HG03175 (cell line): ENCODE measurements at regions not wholly inside any gene's neighbourhood (a gene's known extent, or its start where the extent isn't known, plus 50 kb on each side); places are given as distances from the start of the nearest gene placed in this dataset.

ENCODE experiments used
- ATAC-seq: cut with Tn5 transposase; IDR thresholded peaks from one replicate; pipeline ENCODE4 v1.9.1; 2021; ENCODE audit warnings: mild to moderate bottlenecking, moderate library complexity; ENCODE audit not compliant: unreplicated experiment

DNA sequence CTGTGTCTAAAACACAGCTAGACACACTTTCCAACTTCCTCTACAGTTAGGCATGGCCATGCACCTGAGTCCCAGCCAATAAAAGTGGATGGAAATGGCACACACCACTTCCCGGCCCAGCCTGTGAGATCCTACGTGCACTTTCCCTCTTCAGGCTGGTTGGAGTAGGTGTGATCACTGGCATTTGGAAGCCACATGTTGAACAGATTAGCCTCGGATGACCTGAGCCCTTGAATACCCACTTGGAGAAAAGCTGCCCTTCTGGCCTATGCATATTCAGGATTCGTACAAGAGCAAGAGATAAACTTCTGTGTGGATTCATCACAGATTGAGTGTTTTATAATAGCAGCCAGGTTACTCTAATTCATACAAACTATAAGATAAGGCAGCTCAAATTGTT lies 359.0 kb upstream of the SLC30A5 start:
- ATAC-seq: no peak

DNA sequence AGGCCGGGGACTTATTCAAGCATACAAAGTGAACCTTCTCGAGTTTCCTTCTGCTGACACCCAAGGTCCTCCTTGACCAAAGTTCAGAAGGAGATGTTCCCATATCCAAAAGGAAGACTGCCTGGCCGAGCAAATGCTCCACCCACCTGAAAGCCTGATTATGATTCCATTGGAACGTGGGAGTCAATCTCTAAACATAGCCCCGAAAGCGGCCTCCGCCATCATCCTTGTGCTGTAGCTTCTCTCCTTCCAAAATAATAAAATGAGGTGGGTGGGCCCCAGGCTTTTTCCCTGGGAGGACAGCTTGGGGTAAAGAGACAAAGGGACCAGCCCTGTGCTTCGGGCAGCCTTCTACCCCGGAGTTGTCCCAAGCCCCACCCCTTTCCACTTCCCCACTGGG lies 355.6 kb upstream of the SLC30A5 start:
- ATAC-seq: no peak

DNA sequence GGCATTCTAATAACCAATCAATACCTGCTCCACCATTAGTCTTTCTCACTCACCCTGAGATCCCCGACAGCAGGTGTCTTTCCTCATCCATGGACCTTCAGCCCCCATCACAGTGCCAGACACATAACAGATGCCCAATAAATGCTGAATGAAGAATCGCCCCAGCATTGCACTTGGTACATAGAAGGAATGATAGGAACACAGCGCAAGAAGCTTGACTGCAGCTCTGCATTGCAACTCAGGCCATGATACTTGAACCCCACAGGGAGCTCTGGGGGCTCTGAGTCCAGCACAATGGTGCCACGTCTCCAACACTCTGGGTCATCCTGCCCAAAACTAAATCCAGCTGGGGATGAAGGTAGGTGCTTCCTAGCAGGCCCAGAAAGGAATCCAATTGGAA lies 355.0 kb upstream of the SLC30A5 start:
- no peak for ATAC-seq

DNA sequence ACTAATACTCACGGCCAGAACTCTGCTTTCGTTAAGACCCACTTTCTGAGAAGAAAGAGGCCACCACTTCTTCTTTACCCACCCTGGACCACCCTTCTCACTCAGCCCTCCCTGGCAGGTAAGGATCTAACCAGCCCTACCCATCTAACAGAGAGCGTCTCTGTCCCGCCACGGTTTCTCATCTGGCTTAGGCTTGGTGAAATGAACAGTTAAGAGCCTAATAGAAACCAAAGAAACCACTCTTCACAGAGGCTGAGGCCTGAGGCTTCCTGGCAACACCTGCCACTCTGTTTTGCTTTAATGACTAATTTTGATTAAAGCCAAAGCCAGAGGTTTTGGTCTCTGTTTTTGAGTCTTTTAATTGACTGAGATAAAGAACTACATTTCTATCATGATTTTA lies 354.1 kb upstream of the SLC30A5 start:
- peak; percentile 77 for ATAC-seq

DNA sequence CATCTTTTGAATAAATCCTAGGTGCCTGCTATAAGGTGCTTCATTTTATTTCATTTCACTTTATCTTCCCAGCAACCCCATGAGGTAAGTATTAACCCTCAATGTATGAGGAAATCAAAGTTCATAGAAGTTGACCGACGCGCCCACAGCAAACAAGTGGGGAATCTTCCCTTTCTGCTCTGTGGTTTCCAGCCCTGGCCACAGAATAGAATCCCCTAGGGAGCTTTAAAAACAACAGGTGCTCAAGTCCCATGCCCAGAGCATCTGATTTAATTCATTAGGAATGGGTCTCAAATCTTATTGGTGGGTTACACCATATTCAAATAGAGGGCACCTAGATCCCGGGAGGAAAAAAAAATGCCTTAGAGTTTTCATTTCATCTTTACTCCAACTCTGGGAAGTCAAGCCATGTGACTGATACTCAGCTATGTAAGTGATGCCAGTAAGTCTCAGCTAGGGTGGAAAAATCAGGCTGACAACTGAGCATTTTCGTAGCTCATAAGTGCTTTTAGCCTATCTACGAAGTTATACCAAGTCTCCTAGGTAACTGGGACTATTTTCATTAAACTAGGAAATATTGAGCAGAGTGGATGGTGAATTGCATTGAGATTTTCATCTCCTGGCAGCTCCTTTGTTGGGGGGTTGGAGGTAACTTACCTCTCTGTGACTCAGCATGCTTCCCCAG lies 353.4 kb upstream of the SLC30A5 start:
- peak; percentile 73 for ATAC-seq

DNA sequence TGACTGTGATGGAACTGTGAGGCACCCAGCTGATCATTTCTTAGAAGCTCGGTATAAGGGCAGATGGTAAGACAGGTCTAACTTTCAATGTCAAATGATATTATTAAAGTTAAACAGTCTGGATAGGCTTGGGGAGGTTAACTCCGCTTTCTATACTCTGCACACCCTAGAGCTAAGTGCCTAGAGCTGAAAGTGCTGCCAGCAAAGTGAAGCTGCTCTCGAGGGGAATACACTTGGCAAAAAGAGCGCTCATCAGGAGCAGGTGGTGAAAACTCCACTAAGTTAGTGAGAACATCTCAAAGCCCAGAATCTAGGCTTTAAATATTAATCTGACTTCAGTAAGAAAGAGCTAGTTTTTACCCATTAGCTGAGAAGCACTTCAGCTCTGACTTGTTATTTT lies 349.6 kb upstream of the SLC30A5 start:
- ATAC-seq: no peak

DNA sequence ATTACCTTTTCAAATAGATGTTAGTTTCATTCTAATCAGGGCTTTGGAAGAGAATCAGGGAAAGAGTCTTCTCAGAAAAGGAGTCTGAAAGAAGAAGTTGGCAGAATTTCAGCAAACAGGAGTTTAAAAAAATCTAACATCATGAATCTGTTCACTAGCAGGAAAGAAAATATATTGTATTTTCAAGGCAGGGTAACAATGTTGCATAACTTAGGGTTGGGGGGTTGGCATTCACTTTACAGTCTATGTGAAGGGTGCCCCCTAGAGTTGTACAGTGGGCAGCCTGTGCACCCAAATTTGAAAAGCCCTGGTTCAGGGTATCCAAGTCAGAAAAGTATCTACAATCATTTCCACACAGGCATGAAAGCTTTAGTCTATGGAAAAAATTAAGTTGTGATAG lies 348.4 kb upstream of the SLC30A5 start:
- no peak for ATAC-seq

DNA sequence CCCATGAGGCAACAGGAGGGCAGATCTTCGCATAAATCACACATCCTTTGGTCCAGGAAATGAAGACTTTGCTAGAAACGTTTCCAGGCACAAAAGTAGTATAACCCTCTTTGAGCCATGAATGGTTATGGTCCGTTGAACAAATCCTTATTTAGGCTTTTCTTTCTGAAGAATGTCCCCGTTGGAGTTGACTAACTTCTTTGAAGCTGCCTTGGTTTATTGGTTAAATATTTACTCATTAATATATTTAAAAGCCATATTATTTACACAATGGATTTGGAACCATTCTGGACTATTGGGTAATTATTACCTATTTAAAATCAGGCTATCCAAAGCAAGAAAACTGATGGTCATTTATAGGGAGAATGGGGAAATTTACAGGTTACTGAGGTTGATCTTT lies 347.6 kb upstream of the SLC30A5 start:
- ATAC-seq: no peak

DNA sequence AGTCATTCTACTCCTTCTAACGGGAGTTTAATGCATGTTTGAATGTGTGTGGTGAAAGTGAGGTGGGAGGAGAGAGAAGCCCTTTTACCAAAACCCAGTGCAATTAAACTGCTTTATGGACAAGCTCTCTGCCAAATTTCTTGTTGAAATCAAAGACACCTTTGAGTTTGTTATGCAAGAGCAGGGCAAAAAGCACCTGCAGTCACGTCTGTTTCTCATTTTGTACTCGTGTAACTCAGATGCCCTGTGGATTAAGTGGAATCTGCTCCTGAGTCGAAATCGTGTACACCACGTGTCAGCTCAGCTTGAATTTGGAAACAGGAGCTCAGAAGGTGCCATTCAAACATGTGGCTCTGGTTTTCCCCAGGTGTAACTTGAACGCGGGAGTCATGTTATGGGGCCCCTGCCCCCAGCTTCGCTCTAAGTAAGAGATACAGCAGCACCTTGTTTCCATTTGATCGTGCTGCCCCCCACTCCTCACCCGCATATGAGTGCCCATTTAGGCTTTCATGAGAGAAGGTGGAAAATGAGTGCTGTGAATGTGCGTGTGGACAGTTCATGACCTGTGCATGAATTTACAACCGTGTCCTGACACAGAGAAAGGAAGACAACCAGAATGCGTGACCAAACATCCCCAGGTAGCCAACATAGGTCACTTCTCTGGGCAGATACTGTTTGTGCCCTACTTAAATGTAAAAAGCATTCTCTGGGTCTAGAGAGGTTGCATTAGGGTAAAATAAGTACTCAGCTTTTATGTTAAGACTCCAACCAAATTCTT lies 347.0 kb upstream of the SLC30A5 start:
- ATAC-seq: no peak

DNA sequence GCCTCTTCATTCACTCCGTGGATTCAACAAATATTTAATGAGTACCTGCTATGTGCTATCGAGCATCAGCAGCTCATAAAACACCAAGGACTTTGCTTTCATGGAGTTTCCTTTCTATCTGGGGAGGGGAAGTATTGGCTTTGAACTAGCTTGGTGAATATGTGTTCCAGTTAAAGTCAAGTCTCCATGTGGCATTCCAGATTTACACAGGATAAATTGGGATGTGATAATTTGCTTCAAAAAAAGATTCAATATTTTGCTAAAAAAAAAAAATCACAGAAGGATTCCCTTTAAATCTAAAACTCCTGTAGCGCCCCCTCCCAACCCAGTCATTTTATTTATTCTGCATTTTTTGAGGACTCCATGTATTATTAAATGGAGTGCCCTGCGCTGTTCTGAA lies 346.3 kb upstream of the SLC30A5 start:
- no peak for ATAC-seq

DNA sequence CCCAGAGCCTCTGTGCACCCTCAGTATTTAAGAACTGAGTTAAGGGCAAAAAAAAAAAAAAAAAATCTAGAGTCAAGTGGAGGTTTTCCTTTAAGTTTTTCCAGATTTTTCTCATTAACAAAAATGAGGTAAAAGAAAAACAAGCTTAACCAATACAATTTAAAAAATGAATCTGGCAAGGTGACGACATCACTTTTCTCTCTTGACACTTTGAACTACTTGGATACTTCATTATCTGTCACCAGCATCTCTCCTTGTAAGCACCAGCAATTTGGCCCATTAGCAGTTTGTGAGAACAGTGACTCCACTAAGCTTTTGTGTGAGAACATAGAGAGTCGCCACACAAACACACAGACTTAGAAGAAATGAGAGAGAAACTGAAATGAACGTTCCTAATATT lies 345.7 kb upstream of the SLC30A5 start:
- no peak for ATAC-seq

DNA sequence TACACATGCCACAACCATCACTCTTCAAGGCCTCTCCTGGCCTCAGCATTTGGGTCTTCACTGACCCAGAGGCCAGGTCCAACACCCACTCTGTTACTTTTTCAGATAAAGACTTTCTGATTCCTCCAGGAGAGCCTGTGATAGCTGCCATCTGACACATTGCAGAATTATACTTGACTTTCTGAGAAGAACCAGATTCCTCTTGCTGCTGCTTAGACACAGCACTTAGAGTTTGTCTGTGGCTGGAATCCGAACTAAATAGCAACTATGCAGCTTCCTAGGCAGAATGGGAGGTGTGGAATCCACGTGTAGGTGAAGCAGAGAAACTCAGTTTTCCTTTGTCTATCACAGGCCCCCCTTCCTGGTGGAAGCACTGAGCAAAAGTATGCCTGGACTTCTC lies 344.7 kb upstream of the SLC30A5 start:
- no peak for ATAC-seq

DNA sequence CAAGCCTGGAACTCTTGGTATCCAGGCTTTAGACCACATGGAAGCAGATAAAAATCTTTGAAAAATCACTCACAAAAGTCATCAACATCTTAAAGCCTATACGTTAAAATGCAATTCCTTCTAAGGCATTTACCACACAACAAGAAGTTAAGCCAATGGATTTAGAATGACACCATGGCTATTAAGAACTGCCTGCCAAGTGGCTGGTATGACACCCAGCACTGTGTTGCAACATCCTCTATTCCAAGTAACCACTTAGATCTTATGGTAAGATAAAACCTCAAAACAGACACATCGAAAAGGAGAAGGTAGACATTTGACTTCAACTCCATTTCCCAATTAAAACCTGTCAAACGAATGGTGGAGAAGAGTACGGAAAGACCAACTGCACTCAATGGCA lies 344.2 kb upstream of the SLC30A5 start:
- ATAC-seq: no peak

DNA sequence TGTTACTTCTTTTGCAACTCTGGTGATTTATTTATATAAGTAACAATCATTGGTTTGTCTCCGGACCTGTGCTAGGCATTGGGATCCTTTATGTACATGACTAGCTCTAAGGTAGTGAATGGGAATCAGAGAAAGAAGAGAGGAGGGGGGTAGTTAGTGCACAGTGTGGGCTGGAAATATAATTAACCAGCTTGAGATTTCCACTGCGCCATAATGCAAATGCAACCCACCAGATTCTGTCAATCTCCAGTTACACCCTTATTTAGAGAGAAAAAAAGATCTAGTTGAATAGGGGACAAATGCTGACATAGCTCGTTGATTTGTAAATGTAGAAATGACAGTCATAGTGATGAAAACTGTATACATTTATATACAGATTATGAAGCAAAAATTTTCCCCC lies 342.2 kb upstream of the SLC30A5 start:
- no peak for ATAC-seq

DNA sequence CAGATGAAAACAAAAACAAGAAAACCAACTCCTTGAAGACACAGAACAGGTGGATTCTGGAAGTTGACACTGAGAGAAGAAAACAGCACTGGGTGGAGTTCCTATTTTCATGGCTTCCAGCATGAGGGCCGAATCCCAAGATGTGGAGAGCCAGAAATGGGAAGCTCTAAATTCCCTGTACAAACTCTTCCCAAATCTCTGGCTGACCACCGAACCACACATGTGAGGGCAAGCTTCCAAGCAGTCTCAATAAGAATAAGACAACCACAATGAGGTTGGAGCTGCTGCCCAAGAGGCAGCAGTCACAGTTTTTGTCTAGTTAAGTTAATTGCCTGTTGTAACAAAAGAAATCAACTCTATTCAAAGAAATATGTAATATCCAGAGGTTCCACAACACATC lies 339.3 kb upstream of the SLC30A5 start:
- ATAC-seq: no peak

DNA sequence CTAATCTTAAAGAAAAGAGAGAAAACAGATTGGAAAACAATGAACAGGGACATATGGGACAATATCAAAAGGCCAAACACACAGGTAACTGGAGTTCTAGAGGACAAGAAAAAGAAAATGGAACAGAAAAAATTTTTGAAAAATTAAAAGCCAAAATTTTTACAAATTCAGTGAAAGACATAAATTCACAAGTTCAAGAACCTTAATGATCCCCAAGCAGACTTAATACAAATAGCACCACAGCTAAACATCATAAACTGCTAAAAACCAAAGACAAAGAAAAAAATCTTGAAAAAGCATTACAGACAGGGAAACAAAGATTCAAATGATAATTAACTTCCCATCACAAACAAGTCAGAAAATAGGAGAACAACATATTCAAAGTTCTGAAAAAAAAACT lies 338.5 kb upstream of the SLC30A5 start:
- no peak for ATAC-seq

DNA sequence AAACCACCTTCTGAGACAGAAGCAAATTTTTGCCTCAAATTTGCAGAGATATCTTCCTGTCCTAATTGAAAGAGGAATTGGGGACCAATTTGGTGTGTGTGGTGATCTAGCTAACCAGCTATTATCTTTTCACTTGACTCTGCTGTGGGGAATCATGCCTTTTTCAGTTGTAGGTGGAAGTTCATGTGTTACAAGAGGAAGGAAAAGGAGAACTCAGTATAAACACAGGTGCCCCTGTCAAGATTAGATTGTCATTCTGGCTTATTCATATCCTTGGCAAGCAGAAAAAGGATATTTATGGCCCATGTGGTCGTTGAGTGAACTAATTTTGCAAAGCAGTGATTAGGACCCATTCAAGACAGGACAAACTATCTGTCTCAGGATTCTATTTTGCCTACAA lies 336.8 kb upstream of the SLC30A5 start:
- no peak for ATAC-seq

DNA sequence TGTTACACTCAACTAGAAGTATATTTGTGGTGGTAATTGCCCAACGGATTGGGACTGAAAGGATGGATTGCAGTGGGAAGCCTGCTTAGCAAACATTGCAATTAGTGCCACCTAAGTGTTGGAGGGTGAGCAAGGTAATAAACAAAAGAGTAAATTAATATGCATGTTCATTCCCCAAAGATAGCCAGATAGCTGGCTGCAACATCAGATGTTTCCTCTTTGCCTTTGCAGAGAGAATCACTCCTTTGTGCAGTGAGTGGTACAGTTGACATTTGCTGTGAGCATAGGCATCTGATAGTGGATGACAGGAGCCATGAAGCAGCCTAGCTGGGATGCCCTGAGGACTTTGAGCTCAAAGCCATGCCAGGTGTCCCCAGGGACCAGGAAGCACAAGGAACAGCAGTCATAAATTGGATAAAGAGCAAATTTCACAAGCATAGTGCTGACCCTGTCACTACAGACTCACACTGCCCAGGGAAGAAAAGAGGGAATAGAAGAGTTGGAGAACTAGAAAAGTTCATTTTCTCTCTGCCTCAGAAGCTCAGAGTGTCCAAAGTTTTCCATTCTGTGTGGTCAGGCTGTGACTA lies 336.1 kb upstream of the SLC30A5 start:
- no peak for ATAC-seq

DNA sequence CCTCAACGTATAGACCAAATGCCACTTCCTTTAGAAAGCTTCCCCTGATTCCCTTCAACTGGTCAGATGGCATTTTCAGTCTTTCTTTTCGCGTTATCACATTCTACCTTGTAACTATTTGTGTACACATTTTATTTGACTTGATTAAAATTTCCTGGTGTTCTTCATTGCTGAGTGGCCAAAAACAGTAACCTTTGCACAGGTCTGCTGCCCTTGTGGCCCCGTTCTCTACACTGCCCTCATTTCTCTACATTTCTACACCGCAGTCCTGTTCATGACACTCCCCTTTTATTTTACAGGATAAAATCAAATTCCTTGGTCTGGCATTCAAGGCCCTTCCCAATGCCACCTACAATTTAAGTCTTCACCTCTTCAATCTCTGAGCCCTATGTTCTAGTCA lies 334.2 kb upstream of the SLC30A5 start:
- no peak for ATAC-seq

DNA sequence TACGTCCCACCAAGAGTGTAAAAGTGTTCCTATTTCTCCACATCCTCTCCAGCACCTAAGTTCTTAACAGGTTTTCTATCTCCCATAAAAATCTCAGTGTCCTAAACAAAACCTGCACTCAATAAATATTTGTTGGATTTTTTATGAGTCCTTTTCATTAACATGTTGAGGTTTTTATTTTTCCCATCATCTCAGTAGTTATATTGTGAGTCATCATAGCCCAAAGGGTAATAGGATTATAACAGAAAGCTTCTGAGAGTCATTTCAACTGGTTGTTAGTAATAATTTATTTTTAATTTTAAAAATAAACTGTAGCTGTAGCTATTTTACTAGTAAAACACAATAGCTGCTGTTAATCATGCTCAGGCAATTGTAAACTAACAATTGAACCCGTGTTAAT lies 331.6 kb upstream of the SLC30A5 start:
- no peak for ATAC-seq

DNA sequence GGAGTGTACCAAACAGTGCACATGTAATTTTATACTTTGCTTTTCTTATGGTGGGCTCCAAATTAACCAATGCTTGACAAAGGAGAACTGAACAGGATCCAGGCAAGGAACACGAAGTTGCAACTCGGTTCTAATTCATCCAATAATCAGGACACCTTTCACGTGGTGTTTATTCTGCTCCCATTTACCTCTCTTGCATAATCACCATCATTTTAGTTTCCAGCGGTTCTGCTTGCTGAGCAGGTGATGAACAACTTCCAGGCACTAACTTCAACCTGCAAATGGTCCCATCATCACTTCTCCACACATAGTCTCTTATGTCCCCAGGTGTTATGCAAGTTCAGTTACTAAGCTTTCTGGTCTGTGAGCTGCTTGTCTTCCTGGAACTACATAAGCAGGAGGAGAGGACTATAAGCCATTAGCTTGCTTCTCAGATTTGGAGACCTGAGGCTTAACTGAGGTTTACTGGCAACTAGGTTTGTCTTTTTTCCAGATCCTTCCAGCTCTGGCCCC lies 326.8 kb upstream of the SLC30A5 start:
- no peak for ATAC-seq

DNA sequence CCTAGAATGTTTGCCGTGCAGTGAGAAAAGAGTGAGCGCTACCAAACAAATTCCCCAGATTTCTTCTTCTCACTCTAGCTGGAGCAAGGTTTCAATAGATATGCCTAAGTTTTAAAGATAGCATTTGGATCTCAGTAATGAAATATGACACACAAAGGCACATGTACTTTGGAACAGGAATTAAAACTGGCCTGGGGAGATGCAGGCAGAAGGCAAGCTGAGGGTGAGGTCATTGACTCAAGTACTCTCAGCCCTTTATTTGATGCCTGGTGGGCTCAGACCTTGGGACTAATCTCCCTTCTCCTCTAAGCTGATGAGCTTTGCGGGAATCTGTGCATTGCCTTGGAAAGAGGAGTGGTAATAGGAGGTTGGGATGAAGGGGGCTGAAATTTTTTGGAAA lies 323.3 kb upstream of the SLC30A5 start:
- no peak for ATAC-seq
